Trophoblast cell (in vitro differentiated cells and primary cell): ENCODE measurements at regions not wholly inside any gene's neighbourhood (a gene's known extent, or its start where the extent isn't known, plus 50 kb on each side); places are given as distances from the start of the nearest gene placed in this dataset.

Experiments used
- DNase-seq, 2 donors: peaks; one replicate each; pipeline ENCODE4 v3.0.0-alpha.2; 2016
- H2AFZ ChIP-seq: 2 replicates; pipeline ENCODE4 v1.6.1; 2013; ENCODE audit warnings: low read length, moderate library complexity, mild to moderate bottlenecking; ENCODE audit not compliant: insufficient read depth, poor library complexity
- H2AK5ac ChIP-seq: 2 replicates; pipeline ENCODE4 v1.6.1; 2013; ENCODE audit warnings: mild to moderate bottlenecking, low read length
- H2BK120ac ChIP-seq: 2 replicates; pipeline ENCODE4 v1.6.1; 2013; ENCODE audit warnings: low read length, mild to moderate bottlenecking, moderate library complexity; ENCODE audit not compliant: insufficient read depth, poor library complexity
- H2BK12ac ChIP-seq: 2 replicates; pipeline ENCODE4 v1.6.1; 2013; ENCODE audit warnings: mild to moderate bottlenecking, low read length, moderate library complexity
- H2BK5ac ChIP-seq: 2 replicates; pipeline ENCODE4 v1.6.1; 2013; ENCODE audit warnings: low read length, low read depth, moderate library complexity, mild to moderate bottlenecking; ENCODE audit not compliant: poor library complexity
- H3K14ac ChIP-seq: 2 replicates; pipeline ENCODE4 v1.6.1; 2013; ENCODE audit warnings: mild to moderate bottlenecking, low read length
- H3K18ac ChIP-seq: 2 replicates; pipeline ENCODE4 v1.6.1; 2013; ENCODE audit warnings: mild to moderate bottlenecking, low read length
- H3K23ac ChIP-seq: 2 replicates; pipeline ENCODE4 v1.6.1; 2013; ENCODE audit warnings: low read length
- H3K27ac ChIP-seq: 2 replicates; pipeline ENCODE4 v1.5.1; 2013; ENCODE audit warnings: low read depth, mild to moderate bottlenecking, inconsistent platforms, low read length, moderate library complexity
- H3K27me3 ChIP-seq: 2 replicates; pipeline ENCODE4 v1.6.1; 2013; ENCODE audit warnings: inconsistent platforms, mild to moderate bottlenecking, low read length, moderate library complexity; ENCODE audit not compliant: insufficient read depth
- H3K36me3 ChIP-seq, 2 experiments: 1 replicate in 1 of 2; 2 replicates in 1 of 2; pipeline ENCODE4 v1.6.1; 2013; ENCODE audit warnings: low read length in 2 of 2, mild to moderate bottlenecking in 2 of 2, moderate library complexity in 1 of 2; ENCODE audit not compliant: insufficient read depth in 2 of 2, control insufficient read depth in 1 of 2
- H3K4ac ChIP-seq: 2 replicates; pipeline ENCODE4 v1.6.1; 2013; ENCODE audit warnings: low read depth, mild to moderate bottlenecking, low read length, moderate library complexity
- H3K4me1 ChIP-seq, 2 experiments: 1 replicate in 1 of 2; 2 replicates in 1 of 2; pipeline ENCODE4 v1.6.1; 2013; ENCODE audit warnings: low read length in 2 of 2, mild to moderate bottlenecking in 2 of 2, moderate library complexity in 1 of 2; ENCODE audit not compliant: insufficient read depth in 2 of 2, control insufficient read depth in 1 of 2
- H3K4me2 ChIP-seq: 2 replicates; pipeline ENCODE4 v1.6.1; 2013; ENCODE audit warnings: inconsistent platforms, mild to moderate bottlenecking, low read length, moderate library complexity
- H3K4me3 ChIP-seq: 2 replicates; pipeline ENCODE4 v1.5.1; 2013; ENCODE audit warnings: mild to moderate bottlenecking, low read depth, low read length, inconsistent platforms
- H3K79me1 ChIP-seq: one replicate; pipeline ENCODE4 v1.6.1; 2013; ENCODE audit warnings: low read length
- H3K79me2 ChIP-seq: 2 replicates; pipeline ENCODE4 v1.6.1; 2013; ENCODE audit warnings: low read length, mild to moderate bottlenecking; ENCODE audit not compliant: control insufficient read depth, insufficient read depth, poor library complexity
- H3K9ac ChIP-seq: 2 replicates; pipeline ENCODE4 v1.6.1; 2013; ENCODE audit warnings: mild to moderate bottlenecking, low read length
- H3K9me3 ChIP-seq: 2 replicates; pipeline ENCODE4 v1.6.1; 2013; ENCODE audit warnings: low read depth, mild to moderate bottlenecking, control low read depth, inconsistent platforms, low read length; ENCODE audit not compliant: insufficient read depth
- H4K12ac ChIP-seq: 2 replicates; pipeline ENCODE4 v1.6.1; 2013; ENCODE audit warnings: low read depth, mild to moderate bottlenecking, low read length, moderate library complexity
- H4K8ac ChIP-seq: 2 replicates; pipeline ENCODE4 v1.6.1; 2013; ENCODE audit warnings: low read depth, mild to moderate bottlenecking, low read length, moderate library complexity
- H4K91ac ChIP-seq: one replicate; pipeline ENCODE4 v1.6.1; 2013; ENCODE audit warnings: low read depth, mild to moderate bottlenecking, low read length, moderate library complexity
- WGBS: extraction: QIAGEN DNeasy Blood & Tissue Kit; methylation state at CpG from one replicate; pipeline ENCODE4 v1.1.7; 2013; ENCODE audit warnings: missing lambda C conversion rate; ENCODE audit not compliant: insufficient read length, insufficient coverage; ENCODE audit errors: extremely low coverage; 5-methylcytosine and 5-hydroxymethylcytosine counted together

DNA sequence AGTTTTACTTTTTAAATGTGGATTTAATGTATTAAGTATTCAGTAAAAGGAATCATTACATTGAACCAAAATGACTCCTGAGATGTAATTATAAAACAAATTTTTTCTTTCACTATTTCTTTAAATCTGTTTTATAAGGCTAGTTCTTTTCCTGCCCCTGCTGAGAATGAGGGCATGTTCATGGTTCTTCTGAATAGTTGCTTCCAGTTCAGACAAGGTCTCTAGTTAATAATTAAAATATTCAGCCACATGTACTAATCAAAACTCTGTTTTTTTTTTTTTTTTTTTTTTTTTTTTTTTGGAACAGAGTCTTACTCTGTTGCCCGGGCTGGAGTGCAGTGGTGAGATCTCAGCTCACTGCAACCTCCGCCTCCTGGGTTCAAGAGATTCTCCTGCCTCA lies 321.2 kb downstream of the DNAJB9 start:
- no peak for DNase-seq
- no peak overlapping the region for H4K91ac ChIP-seq

DNA sequence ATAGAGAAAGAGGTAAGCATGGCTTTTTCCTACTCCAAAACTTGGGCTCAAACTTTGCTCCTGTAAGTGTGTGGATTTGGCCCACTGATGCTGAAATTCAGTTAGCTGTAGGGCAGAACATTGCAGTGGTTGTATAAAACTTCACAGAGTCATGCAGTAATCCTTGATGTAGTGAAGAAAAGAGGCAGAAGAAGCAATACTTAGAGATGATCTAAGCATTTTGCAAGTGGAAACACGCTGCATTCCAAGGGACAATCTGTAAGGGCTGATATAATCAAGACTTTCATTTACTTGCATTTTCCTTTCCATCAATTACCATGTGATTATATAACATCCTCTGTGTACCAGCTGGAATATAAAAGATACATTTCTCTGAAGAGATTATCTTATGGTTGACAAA lies 338.8 kb downstream of the DNAJB9 start:
- no peak overlapping the region for H2AFZ ChIP-seq
- H4K91ac ChIP-seq: no peak overlapping the region
- no peak overlapping the region for H3K4me2 ChIP-seq
- H4K12ac ChIP-seq: no peak overlapping the region
- H3K79me1 ChIP-seq: no peaks in the 10 kb centered on the region
- H3K79me2 ChIP-seq: no peaks in the 10 kb centered on the region
- H3K27ac ChIP-seq: no peak overlapping the region
- H4K8ac ChIP-seq: no peak overlapping the region
- H3K9me3 ChIP-seq: no peaks in the 10 kb centered on the region
- H3K23ac ChIP-seq: no peak overlapping the region
- no peak overlapping the region for H2BK120ac ChIP-seq
- no peak overlapping the region for H2BK12ac ChIP-seq
- H3K27me3 ChIP-seq: no peaks in the 10 kb centered on the region
- H3K4ac ChIP-seq: no peak overlapping the region
- H2BK5ac ChIP-seq: no peak overlapping the region
- H3K4me1 ChIP-seq: no peaks in the 10 kb centered on the region
- no CpG with 5 or more reads among the region's 1 CpG for WGBS
- H3K36me3 ChIP-seq: no peaks in the 10 kb centered on the region
- no peak overlapping the region for H3K9ac ChIP-seq
- no peak overlapping the region for H3K18ac ChIP-seq
- no peak overlapping the region for H3K14ac ChIP-seq
- no peak for DNase-seq
- no peak overlapping the region for H2AK5ac ChIP-seq
- H3K4me3 ChIP-seq: no peak overlapping the region

More for the DNA sequence above, 321.2 kb downstream of the DNAJB9 start:
- H3K18ac ChIP-seq: no peak overlapping the region
- H3K4me1 ChIP-seq: no peaks in the 10 kb centered on the region
- no peaks in the 10 kb centered on the region for H3K79me1 ChIP-seq
- H4K8ac ChIP-seq: no peak overlapping the region
- H3K9me3 ChIP-seq: no peaks in the 10 kb centered on the region
- no peak overlapping the region for H2AFZ ChIP-seq
- no peaks in the 10 kb centered on the region for H3K36me3 ChIP-seq
- H4K12ac ChIP-seq: no peak overlapping the region
- no peak overlapping the region for H3K27ac ChIP-seq
- H3K23ac ChIP-seq: no peak overlapping the region
- no peak overlapping the region for H2AK5ac ChIP-seq
- no peaks in the 10 kb centered on the region for H3K27me3 ChIP-seq
- H3K14ac ChIP-seq: no peak overlapping the region
- no peak overlapping the region for H3K4me2 ChIP-seq
- no peak overlapping the region for H3K9ac ChIP-seq
- H3K4me3 ChIP-seq: no peak overlapping the region
- H2BK5ac ChIP-seq: no peak overlapping the region
- H2BK12ac ChIP-seq: no peak overlapping the region
- H3K79me2 ChIP-seq: no peaks in the 10 kb centered on the region
- H2BK120ac ChIP-seq: no peak overlapping the region
- no CpG with 5 or more reads among the region's 2 CpGs for WGBS
- H3K4ac ChIP-seq: no peak overlapping the region

DNA sequence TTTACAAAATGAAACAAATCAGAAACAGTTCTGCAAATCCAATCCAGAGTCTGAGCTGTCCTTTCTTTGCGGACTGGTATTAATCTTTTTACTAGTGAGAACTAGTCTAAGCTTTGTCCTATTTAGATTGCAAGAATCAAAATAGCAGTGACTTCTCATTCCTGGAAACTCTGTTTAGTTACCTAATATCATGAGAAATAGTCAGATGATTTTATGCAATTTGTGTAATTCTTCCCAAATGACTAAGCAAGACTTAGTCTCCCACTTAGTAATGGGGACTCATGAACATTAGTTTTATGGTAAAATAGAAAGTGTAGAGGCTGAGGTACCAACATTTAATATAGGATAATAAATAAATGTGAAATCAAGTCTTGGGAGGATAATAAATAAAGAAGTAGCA lies 341.3 kb downstream of the DNAJB9 start:
- H3K23ac ChIP-seq: no peak overlapping the region
- H3K4me3 ChIP-seq: no peak overlapping the region
- H3K79me1 ChIP-seq: no peaks in the 10 kb centered on the region
- H3K4ac ChIP-seq: no peak overlapping the region
- no peaks in the 10 kb centered on the region for H3K4me1 ChIP-seq
- no CpG with 5 or more reads among the region's 1 CpG for WGBS
- H2AK5ac ChIP-seq: no peak overlapping the region
- no peak overlapping the region for H2BK120ac ChIP-seq
- DNase-seq: no peak
- H2BK5ac ChIP-seq: no peak overlapping the region
- H3K9me3 ChIP-seq: no peaks in the 10 kb centered on the region
- H4K91ac ChIP-seq: no peak overlapping the region
- no peak overlapping the region for H2BK12ac ChIP-seq
- no peak overlapping the region for H4K12ac ChIP-seq
- no peaks in the 10 kb centered on the region for H3K79me2 ChIP-seq
- H3K14ac ChIP-seq: no peak overlapping the region
- no peak overlapping the region for H3K27ac ChIP-seq
- no peaks in the 10 kb centered on the region for H3K36me3 ChIP-seq
- H3K9ac ChIP-seq: no peak overlapping the region
- H2AFZ ChIP-seq: no peak overlapping the region
- H3K18ac ChIP-seq: no peak overlapping the region
- H4K8ac ChIP-seq: no peak overlapping the region
- no peak overlapping the region for H3K4me2 ChIP-seq
- no peaks in the 10 kb centered on the region for H3K27me3 ChIP-seq

DNA sequence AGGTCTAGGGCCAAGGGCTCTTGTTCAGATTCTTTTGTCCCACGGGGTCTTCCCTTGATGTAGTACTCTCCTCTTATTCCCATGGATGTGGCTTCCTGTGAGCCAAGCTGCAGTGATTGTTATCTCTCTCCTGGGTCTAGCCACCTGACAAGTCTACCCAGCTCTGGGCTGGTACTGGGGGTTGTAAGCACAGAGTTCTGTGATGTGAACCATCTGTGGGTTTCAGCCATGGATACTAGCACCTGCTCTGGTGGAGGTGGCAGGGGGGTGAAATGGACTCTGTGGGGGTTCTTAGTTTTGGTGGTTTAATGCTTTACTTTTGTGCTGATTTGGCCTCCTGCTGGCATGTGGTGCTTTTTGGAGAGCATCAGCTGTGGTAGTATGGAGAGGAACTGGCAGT lies 350.8 kb downstream of the DNAJB9 start:
- Histone ChIP-seq H2AFZ (no peak overlapping the region), H3K9ac (peak overlapping the region; percentile 25), H3K14ac (no peak overlapping the region), H3K9me3 (no peaks in the 10 kb centered on the region), H3K27ac (no peak overlapping the region), H3K27me3 (no peaks in the 10 kb centered on the region), H3K4me1 (no peaks in the 10 kb centered on the region), H2BK120ac (no peak overlapping the region), H3K4me2 (no peak overlapping the region), H2BK12ac (no peak overlapping the region), H3K23ac (no peak overlapping the region), H3K4me3 (no peak overlapping the region), H3K79me2 (no peaks in the 10 kb centered on the region), H3K18ac (no peak overlapping the region), H4K91ac (no peak overlapping the region), H3K4ac (no peak overlapping the region), H3K79me1 (no peaks in the 10 kb centered on the region), H2AK5ac (no peak overlapping the region), H3K36me3 (no peaks in the 10 kb centered on the region), H4K8ac (no peak overlapping the region), H2BK5ac (no peak overlapping the region), H4K12ac (no peak overlapping the region)
- no CpG with 5 or more reads among the region's 1 CpG for WGBS
- no peak for DNase-seq
